ENCODE measurements at regions not wholly inside any gene's neighbourhood (a gene's known extent, or its start where the extent isn't known, plus 50 kb on each side); places are given as distances from the start of the nearest gene placed in this dataset.

DNA sequence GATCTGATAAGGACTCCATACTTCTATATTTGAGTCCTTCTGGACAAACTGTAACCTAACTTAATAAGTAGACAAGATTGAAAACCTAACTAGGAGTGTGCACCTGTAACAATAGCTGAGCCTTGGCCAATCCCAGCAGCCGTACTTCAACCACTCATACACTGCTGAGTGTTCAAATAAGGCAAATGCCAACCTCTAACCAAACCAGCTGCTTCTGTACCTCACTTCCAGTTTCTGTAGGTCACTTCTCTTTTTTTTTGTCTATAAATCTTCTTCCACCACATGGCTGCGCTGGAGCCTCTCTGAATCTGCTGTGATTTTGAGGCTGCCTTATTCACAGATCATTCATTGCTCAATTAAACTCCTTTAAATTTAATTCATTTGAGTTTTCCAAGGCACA is 753.2 kb downstream of the DNAJB9 start:
- TF ChIP-seq, protein P1, sequence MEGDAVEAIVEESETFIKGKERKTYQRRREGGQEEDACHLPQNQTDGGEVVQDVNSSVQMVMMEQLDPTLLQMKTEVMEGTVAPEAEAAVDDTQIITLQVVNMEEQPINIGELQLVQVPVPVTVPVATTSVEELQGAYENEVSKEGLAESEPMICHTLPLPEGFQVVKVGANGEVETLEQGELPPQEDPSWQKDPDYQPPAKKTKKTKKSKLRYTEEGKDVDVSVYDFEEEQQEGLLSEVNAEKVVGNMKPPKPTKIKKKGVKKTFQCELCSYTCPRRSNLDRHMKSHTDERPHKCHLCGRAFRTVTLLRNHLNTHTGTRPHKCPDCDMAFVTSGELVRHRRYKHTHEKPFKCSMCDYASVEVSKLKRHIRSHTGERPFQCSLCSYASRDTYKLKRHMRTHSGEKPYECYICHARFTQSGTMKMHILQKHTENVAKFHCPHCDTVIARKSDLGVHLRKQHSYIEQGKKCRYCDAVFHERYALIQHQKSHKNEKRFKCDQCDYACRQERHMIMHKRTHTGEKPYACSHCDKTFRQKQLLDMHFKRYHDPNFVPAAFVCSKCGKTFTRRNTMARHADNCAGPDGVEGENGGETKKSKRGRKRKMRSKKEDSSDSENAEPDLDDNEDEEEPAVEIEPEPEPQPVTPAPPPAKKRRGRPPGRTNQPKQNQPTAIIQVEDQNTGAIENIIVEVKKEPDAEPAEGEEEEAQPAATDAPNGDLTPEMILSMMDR (tag by site-specific recombination; IDR thresholded peaks at IDR 0.05) = no peak
- TF ChIP-seq ZSCAN23 (tag by site-specific recombination; IDR thresholded peaks at IDR 0.05) = no peak
- TF ChIP-seq, protein P2, sequence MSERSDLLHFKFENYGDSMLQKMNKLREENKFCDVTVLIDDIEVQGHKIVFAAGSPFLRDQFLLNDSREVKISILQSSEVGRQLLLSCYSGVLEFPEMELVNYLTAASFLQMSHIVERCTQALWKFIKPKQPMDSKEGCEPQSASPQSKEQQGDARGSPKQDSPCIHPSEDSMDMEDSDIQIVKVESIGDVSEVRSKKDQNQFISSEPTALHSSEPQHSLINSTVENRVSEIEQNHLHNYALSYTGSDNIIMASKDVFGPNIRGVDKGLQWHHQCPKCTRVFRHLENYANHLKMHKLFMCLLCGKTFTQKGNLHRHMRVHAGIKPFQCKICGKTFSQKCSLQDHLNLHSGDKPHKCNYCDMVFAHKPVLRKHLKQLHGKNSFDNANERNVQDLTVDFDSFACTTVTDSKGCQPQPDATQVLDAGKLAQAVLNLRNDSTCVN (tag by site-specific recombination; optimal IDR thresholded peaks at IDR 0.05) = no peak
- no peak for TF ChIP-seq KLF9 (tag by site-specific recombination; IDR thresholded peaks at IDR 0.05; ENCODE audit: low read depth)
- no peak for TF ChIP-seq SALL2 (tag by site-specific recombination; IDR thresholded peaks at IDR 0.05; ENCODE audit: borderline replicate concordance)
- no peak for TF ChIP-seq ZFP3 (tag by site-specific recombination; IDR thresholded peaks at IDR 0.05; ENCODE audit: low read depth)
- TF ChIP-seq, protein P3, sequence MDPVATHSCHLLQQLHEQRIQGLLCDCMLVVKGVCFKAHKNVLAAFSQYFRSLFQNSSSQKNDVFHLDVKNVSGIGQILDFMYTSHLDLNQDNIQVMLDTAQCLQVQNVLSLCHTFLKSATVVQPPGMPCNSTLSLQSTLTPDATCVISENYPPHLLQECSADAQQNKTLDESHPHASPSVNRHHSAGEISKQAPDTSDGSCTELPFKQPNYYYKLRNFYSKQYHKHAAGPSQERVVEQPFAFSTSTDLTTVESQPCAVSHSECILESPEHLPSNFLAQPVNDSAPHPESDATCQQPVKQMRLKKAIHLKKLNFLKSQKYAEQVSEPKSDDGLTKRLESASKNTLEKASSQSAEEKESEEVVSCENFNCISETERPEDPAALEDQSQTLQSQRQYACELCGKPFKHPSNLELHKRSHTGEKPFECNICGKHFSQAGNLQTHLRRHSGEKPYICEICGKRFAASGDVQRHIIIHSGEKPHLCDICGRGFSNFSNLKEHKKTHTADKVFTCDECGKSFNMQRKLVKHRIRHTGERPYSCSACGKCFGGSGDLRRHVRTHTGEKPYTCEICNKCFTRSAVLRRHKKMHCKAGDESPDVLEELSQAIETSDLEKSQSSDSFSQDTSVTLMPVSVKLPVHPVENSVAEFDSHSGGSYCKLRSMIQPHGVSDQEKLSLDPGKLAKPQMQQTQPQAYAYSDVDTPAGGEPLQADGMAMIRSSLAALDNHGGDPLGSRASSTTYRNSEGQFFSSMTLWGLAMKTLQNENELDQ (tag by site-specific recombination; IDR thresholded peaks at IDR 0.05; ENCODE audit: low read depth) = no peak
- TF ChIP-seq KLF1 (tag by site-specific recombination; IDR thresholded peaks at IDR 0.05) = no peak
- TF ChIP-seq, protein P4, sequence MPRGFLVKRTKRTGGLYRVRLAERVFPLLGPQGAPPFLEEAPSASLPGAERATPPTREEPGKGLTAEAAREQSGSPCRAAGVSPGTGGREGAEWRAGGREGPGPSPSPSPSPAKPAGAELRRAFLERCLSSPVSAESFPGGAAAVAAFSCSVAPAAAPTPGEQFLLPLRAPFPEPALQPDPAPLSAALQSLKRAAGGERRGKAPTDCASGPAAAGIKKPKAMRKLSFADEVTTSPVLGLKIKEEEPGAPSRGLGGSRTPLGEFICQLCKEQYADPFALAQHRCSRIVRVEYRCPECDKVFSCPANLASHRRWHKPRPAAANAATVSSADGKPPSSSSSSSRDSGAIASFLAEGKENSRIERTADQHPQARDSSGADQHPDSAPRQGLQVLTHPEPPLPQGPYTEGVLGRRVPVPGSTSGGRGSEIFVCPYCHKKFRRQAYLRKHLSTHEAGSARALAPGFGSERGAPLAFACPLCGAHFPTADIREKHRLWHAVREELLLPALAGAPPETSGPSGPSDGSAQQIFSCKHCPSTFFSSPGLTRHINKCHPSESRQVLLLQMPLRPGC (tag by site-specific recombination; IDR thresholded peaks at IDR 0.05) = no peak
- no peak for TF ChIP-seq ZNF274 (IDR thresholded peaks at IDR 0.05; ENCODE audit: low read length)
- no peak for TF ChIP-seq ZNF274 (tag by site-specific recombination; IDR thresholded peaks at IDR 0.05; ENCODE audit: borderline replicate concordance)
- TF ChIP-seq ZNF132 (tag by site-specific recombination; IDR thresholded peaks at IDR 0.05; ENCODE audit: borderline replicate concordance) = no peak
- no peak for TF ChIP-seq ZNF561 (tag by site-specific recombination; IDR thresholded peaks at IDR 0.05; ENCODE audit: borderline replicate concordance)
